Lower leg skin (tissue), 4 donors: ENCODE measurements at regions not wholly inside any gene's neighbourhood (a gene's known extent, or its start where the extent isn't known, plus 50 kb on each side); places are given as distances from the start of the nearest gene placed in this dataset.
"Not testable (repeated sequence)": the region's sequence is repeated elsewhere in the genome, so short reads cannot be mapped to it uniquely, and the experiment has no call there.

Source experiments
- DNase-seq, 2 donors: peaks; one replicate each; pipeline ENCODE4 v3.0.0-alpha.2; 2019; ENCODE audit warnings: low spot score in 2 of 2
- H3K4me3 ChIP-seq: fragments of 200-600 bp; sonication (generic); 2 replicates; pipeline ENCODE4 v1.5.1; 2017; ENCODE audit warnings: mild to moderate bottlenecking, low read depth; ENCODE audit not compliant: poor library complexity, severe bottlenecking
- POLR2A ChIP-seq, 2 donors: fragments of 450-650 bp; IDR thresholded peaks; one replicate each; pipeline ENCODE4 v1.6.1; 2016 to 2017; ENCODE audit warnings: antibody characterized with exemption in 2 of 2, mild to moderate bottlenecking in 1 of 2, moderate library complexity in 1 of 2
- WGBS, 2 donors: methylation state at CpG; one replicate each; pipeline ENCODE4 v1.1.5; 2018; 5-methylcytosine and 5-hydroxymethylcytosine counted together
- intact Hi-C: fragments of 100-400 bp; cut with DNase I; formaldehyde crosslinking; loops from one replicate; pipeline ENCODE4 v1.15.0; 2023; ENCODE audit warnings: low total_unique reads
- TF ChIP-seq, protein P1 (sequence below), 3 donors: fragments of 450-650 bp; IDR thresholded peaks; one replicate each; pipeline ENCODE4 v1.5.1; 2016; ENCODE audit warnings: antibody characterized with exemption in 3 of 3, mild to moderate bottlenecking in 3 of 3, moderate library complexity in 2 of 3

DNA sequence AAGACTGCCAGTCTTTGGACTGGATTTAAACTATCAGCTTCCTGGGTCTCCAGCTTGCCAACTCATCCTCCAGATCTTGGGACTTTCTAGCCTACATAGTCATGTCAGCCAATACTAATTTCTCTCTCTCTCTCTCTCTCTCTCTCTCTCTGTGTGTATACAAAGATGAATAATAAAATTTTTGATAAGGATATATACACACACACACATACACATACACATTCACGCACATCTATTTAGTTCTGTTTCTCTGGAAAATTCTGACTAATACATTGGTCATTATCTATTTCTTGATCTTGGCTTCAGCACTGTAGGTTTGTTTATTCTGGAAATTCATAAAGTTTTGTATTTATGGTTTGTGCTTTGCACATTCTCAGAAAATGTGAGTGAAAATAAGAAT, 1606.2 kb upstream of the NUDT12 start:
- no peak for DNase-seq
- WGBS, 2 donors = 72 to 94% methylated on average over 1 of the region's 1 CpG
- TF ChIP-seq, protein P1, sequence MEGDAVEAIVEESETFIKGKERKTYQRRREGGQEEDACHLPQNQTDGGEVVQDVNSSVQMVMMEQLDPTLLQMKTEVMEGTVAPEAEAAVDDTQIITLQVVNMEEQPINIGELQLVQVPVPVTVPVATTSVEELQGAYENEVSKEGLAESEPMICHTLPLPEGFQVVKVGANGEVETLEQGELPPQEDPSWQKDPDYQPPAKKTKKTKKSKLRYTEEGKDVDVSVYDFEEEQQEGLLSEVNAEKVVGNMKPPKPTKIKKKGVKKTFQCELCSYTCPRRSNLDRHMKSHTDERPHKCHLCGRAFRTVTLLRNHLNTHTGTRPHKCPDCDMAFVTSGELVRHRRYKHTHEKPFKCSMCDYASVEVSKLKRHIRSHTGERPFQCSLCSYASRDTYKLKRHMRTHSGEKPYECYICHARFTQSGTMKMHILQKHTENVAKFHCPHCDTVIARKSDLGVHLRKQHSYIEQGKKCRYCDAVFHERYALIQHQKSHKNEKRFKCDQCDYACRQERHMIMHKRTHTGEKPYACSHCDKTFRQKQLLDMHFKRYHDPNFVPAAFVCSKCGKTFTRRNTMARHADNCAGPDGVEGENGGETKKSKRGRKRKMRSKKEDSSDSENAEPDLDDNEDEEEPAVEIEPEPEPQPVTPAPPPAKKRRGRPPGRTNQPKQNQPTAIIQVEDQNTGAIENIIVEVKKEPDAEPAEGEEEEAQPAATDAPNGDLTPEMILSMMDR (IDR thresholded peaks at IDR 0.05) = no peak
- TF ChIP-seq POLR2A (IDR thresholded peaks at IDR 0.05) = no peak
- intact Hi-C loops = no loop called here
- H3K4me3 ChIP-seq = no peak overlapping the region

DNA sequence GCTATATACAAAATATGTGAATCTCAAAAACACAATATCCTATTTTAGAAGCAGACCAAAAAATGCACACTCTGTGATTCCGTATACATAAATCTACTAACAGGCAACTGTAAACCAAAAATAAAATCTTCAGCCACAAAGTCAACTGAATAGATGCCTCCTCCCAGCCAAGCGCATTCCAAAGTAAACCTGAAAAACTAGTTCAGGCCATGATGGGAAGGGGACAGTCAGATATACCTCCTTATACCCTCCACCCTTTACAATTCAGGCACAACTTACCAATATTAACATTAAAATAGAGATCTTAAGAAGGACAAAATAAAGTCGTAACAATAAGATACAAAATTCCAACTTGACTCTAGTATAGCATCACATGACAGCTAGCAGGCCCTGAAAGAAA, 1604.5 kb upstream of the NUDT12 start:
- 87 to 89% methylated on average over 3 of the region's 3 CpGs for WGBS, 2 donors
- no peak for DNase-seq
- no peak overlapping the region for H3K4me3 ChIP-seq
- TF ChIP-seq, protein P1 (IDR thresholded peaks at IDR 0.05) = no peak
- no peak for TF ChIP-seq POLR2A (IDR thresholded peaks at IDR 0.05)
- intact Hi-C loops = no loop called here

DNA sequence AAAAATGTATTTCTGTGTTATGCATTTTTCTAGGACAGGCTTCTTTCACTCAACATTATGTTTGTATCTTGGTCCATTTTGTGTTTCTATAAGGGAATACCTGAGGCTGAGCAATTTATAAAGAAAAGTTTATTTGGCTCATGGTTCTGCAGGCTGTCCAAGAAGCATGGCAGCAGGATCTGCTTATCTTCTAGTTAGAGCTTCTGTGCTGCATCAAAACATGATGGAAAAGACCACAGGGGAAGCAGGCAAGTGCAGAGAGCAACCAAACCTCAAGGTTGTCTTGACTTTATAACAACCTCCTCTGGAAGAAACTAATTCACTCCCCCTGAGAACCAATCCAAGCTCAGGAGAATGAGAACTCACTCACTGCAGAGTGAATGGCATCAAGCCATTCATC, 1601.0 kb upstream of the NUDT12 start:
- no peak for DNase-seq
- no peak for TF ChIP-seq POLR2A (IDR thresholded peaks at IDR 0.05)
- TF ChIP-seq, protein P1 (IDR thresholded peaks at IDR 0.05) = no peak
- no peak overlapping the region for H3K4me3 ChIP-seq

DNA sequence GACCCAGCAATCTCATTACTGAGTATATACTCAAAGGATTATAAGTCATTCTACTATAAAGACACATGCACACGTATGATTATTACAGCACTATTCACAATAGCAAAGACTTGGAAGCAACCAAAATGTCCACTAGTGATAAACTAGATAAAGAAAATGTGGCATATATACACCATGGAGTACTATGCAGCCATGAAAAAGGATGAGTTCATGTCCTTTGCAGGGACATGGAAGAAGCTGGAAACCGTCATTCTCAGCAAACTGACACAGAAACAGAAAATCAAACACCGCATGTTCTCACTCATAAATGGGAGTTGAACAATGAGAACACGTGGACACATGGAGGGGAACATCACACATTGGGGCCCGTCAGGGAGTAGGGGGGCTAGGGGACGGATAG, 1600.0 kb upstream of the NUDT12 start:
- 89 to 94% methylated on average over 6 of the region's 6 CpGs for WGBS, 2 donors
- intact Hi-C loops, DNase-seq, H3K4me3 ChIP-seq: not testable (repeated sequence)

More for the DNA sequence above, 1601.0 kb upstream of the NUDT12 start:
- intact Hi-C loops = no loop called here

DNA sequence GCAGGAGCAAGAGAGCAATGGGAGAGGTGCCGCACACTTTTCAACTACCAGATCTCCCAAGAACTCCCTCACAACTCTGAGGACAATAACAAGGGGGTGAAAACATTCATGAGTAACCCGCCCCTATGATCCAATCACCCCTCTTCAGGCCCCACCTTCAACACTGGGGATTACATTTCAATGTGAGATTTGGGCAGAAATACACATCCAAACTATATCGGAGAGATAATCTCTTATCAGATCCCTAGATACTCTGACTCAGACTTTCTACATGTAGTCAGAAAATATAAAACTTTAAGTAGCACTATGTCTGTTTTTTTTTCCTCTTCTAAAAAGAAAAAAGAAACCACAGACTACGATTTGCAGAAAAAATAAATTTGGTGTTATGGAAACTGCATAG, 1595.9 kb upstream of the NUDT12 start:
- intact Hi-C loops = no loop called here
- TF ChIP-seq POLR2A (IDR thresholded peaks at IDR 0.05) = no peak
- TF ChIP-seq, protein P1 (IDR thresholded peaks at IDR 0.05) = no peak
- 50 to 67% methylated on average over 4 of the region's 4 CpGs for WGBS, 2 donors
- H3K4me3 ChIP-seq = no peak overlapping the region
- DNase-seq = no peak

DNA sequence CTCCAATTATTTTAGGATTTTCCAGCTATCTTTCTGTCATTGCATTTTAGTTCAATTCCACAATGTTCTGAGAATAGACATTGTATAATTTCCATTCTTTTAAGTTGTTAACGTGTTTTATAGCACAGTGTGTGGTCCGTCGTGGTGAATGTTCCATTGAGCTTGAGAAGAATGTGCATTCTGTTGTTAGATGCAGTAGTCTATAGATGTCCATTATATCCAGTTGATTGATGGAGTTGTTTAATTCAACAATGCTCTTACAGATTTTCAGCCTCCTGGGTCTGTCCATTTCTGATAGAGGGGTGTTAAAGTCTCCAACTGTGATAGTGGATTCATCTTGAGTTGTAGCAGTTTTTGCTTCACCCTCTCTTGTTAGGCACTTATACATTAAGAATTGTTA, 1587.7 kb upstream of the NUDT12 start:
- intact Hi-C loops = no loop called here
- DNase-seq = no peak
- no peak overlapping the region for H3K4me3 ChIP-seq
- WGBS, 2 donors = 65 to 73% methylated on average over 3 of the region's 3 CpGs
- no peak for TF ChIP-seq POLR2A (IDR thresholded peaks at IDR 0.05)
- TF ChIP-seq, protein P1 (IDR thresholded peaks at IDR 0.05) = no peak
